GM12878 (cell line): ENCODE measurements at regions not wholly inside any gene's neighbourhood (a gene's known extent, or its start where the extent isn't known, plus 50 kb on each side); places are given as distances from the start of the nearest gene placed in this dataset.
"Not testable (repeated sequence)": the region's sequence is repeated elsewhere in the genome, so short reads cannot be mapped to it uniquely, and the experiment has no call there.

ENCODE experiments used
- ATAC-seq: fragments of 200-7000 bp; cut with Tn5 transposase; 3 replicates; pipeline ENCODE4 v1.9.1; 2020; ENCODE audit warnings: mild to moderate bottlenecking, moderate library complexity
- BruUV-seq: library from RNA; stranded (reverse); fragments of 400-500 nt; replicated peaks from 2 replicates; lab custom pipeline; 2021; lab: Mats Ljungman, UMichigan
- CTCF ChIA-PET: fragments of 300-600 bp; sonication (Branson Sonifier 250); formaldehyde crosslinking; extraction: SDS; loops from one replicate; lab custom pipeline; 2021; ENCODE audit warnings: inconsistent platforms; lab: Yijun Ruan, JAX
- POLR2A ChIA-PET: fragments of 350-600 bp; formaldehyde crosslinking; extraction: SDS; loops from one replicate; lab custom pipeline; 2021; ENCODE audit warnings: inconsistent platforms; lab: Charles Lee
- RAD21 ChIA-PET: fragments of 300-600 bp; sonication (Branson Sonifier 250); formaldehyde crosslinking; loops from one replicate; lab custom pipeline; 2023; ENCODE audit warnings: antibody characterized with exemption; ENCODE audit not compliant: unreplicated experiment; lab: Charles Lee
- SMC1A ChIA-PET: fragments of 300-600 bp; sonication (Branson Sonifier 250); formaldehyde crosslinking; loops from one replicate; lab custom pipeline; 2023; ENCODE audit not compliant: unreplicated experiment, uncharacterized antibody; lab: Charles Lee
- DNase-seq: peaks from one replicate; pipeline ENCODE4 v3.0.0-alpha.2; 2011; ENCODE audit warnings: low read depth, low spot score
- FAIRE-seq: peaks from 3 replicates; lab custom pipeline; 2011; peaks lifted over from hg19 to GRCh38; lab: Jason Lieb, UNC
- H2AFZ ChIP-seq: 2 replicates; pipeline ENCODE4 v1.6.0; 2011; ENCODE audit warnings: low read depth, low read length, control low read depth; ENCODE audit not compliant: control insufficient read depth
- H3K27ac ChIP-seq: 2 replicates; pipeline ENCODE4 v1.5.1; 2011; ENCODE audit warnings: control low read depth; ENCODE audit not compliant: control insufficient read depth, insufficient read depth
- H3K27me3 ChIP-seq, 2 experiments: replicated peaks in 1 of 2; 2 replicates each; pipeline versions ENCODE4 v1.6.0 to v1.6.1; 2011; ENCODE audit warnings: low read length in 1 of 2; ENCODE audit not compliant: control insufficient read depth in 2 of 2, insufficient read depth in 2 of 2
- H3K36me3 ChIP-seq, 2 experiments: 2 replicates each; pipeline ENCODE4 v1.5.1; 2011; ENCODE audit warnings: low read length in 1 of 2; ENCODE audit not compliant: control insufficient read depth in 2 of 2, insufficient read depth in 2 of 2
- H3K4me1 ChIP-seq: 2 replicates; pipeline ENCODE4 v1.6.1; 2011; ENCODE audit warnings: mild to moderate bottlenecking, low read length, moderate library complexity, mixed read lengths; ENCODE audit not compliant: control insufficient read depth, insufficient read depth
- H3K4me2 ChIP-seq: 2 replicates; pipeline ENCODE4 v1.6.0; 2011; ENCODE audit warnings: control low read depth; ENCODE audit not compliant: control insufficient read depth, insufficient read depth
- H3K4me3 ChIP-seq: fragments of 200-600 bp; sonication (generic); 2 replicates; pipeline ENCODE4 v1.5.1; 2016
- H3K79me2 ChIP-seq: 2 replicates; pipeline ENCODE4 v1.6.0; 2011; ENCODE audit warnings: low read length; ENCODE audit not compliant: control insufficient read depth, insufficient read depth
- H3K9ac ChIP-seq: 2 replicates; pipeline ENCODE4 v1.8.0; 2011; ENCODE audit warnings: low read length, control low read depth, mixed read lengths; ENCODE audit not compliant: control insufficient read depth, insufficient read depth
- H3K9me3 ChIP-seq: replicated peaks from 3 replicates; pipeline ENCODE4 v1.5.1; 2011; ENCODE audit warnings: mild to moderate bottlenecking, low read length; ENCODE audit not compliant: control insufficient read depth, insufficient read depth
- H4K20me1 ChIP-seq: 2 replicates; pipeline ENCODE4 v1.6.0; 2011; ENCODE audit not compliant: control insufficient read depth, insufficient read depth
- CTCF ChIP-seq, 3 experiments: IDR thresholded peaks in 2 of 3; conservative IDR thresholded peaks in 1 of 3; 2 replicates each; pipeline ENCODE4 v1.5.1; 2011; ENCODE audit warnings: low read depth in 3 of 3, low read length in 3 of 3, mild to moderate bottlenecking in 3 of 3, control low read depth in 2 of 3, moderate library complexity in 2 of 3, inconsistent platforms in 1 of 3, mixed read lengths in 1 of 3; ENCODE audit not compliant: control insufficient read depth in 2 of 3, insufficient read depth in 1 of 3; ENCODE audit errors: extremely low read depth in 1 of 3
- FOS ChIP-seq: IDR thresholded peaks from 3 replicates; pipeline ENCODE4 v1.6.1; 2011; ENCODE audit warnings: borderline replicate concordance; ENCODE audit not compliant: insufficient read length; ENCODE audit errors: extremely low read depth
- NR2C2 ChIP-seq: IDR thresholded peaks from 2 replicates; pipeline ENCODE4 v1.6.1; 2011; ENCODE audit warnings: borderline replicate concordance, low read depth; ENCODE audit not compliant: control insufficient read depth, insufficient read length
- RBBP5 ChIP-seq: fragments of 200-600 bp; sonication (generic); conservative IDR thresholded peaks from 2 replicates; pipeline ENCODE4 v1.6.1; 2016
- ZNF217 ChIP-seq: fragments of 450-650 bp; IDR thresholded peaks from 2 replicates; pipeline ENCODE4 v1.6.1; 2017; ENCODE audit warnings: antibody characterized with exemption, mild to moderate bottlenecking
- WGBS: methylation state at CpG from one replicate; pipeline ENCODE4 v1.1.6; 2016; ENCODE audit warnings: low lambda C conversion rate; ENCODE audit not compliant: insufficient replicate concordance, insufficient coverage; ENCODE audit errors: missing lambda C conversion rate; 5-methylcytosine and 5-hydroxymethylcytosine counted together
- in situ Hi-C: fragments of 300-500 bp; cut with MboI; formaldehyde crosslinking; loops from 9 replicates; pipeline ENCODE4 v1.14.3; 2018; ENCODE audit warnings: mixed read lengths
- intact Hi-C: fragments of 100-400 bp; cut with micrococcal nuclease; formaldehyde crosslinking; loops from one replicate; pipeline ENCODE4 v1.14.2; 2022; ENCODE audit not compliant: unreplicated experiment

- BruUV-seq: no TSS peak
- Histone ChIP-seq H3K27me3 (no peaks in the 10 kb centered on the region; a peak in 1 of 4 replicates), H3K36me3 (no peaks in the 10 kb centered on the region), H2AFZ (no peak overlapping the region), H3K27ac (no peak overlapping the region), H3K9me3 (no peaks in the 10 kb centered on the region; the same call in 2 of the 3 replicates), H4K20me1 (no peaks in the 10 kb centered on the region), H3K9ac (no peak overlapping the region), H3K4me1 (no peaks in the 10 kb centered on the region; the same call in 1 of the 2 replicates), H3K79me2 (no peaks in the 10 kb centered on the region), H3K4me3 (no peak overlapping the region), H3K4me2 (no peak overlapping the region)
- WGBS: 0% methylated on average over 1 of the region's 1 CpG
- DNase-seq (no peak), FAIRE-seq (no peak), ATAC-seq (no peak; the same call in 2 of the 3 replicates)
- RAD21 ChIA-PET: interaction anchor here (3.3 kb wide), 1 partner anchor 14 kb away, joined by 10 read pairs; no protein-coding TSS in a partner anchor
- intact Hi-C loops (no loop called here), in situ Hi-C loops (loop anchor here (25.0 kb wide), 1 partner anchor 482 kb away; no protein-coding TSS in a partner anchor)
- POLR2A ChIA-PET: no interaction called here
- SMC1A ChIA-PET: interaction anchor here (0.6 to 1.6 kb wide), 2 partner anchors 15 to 380 kb away, joined by 3 to 5 read pairs; no protein-coding TSS in a partner anchor
- CTCF ChIA-PET: interaction anchor here (1.0 to 3.9 kb wide), 10 partner anchors 10 to 474 kb away, joined by 3 to 45 read pairs (median 7); no protein-coding TSS in a partner anchor
- TF ChIP-seq FOS (no peak), ZNF217 (no peak), RBBP5 (no peak), NR2C2 (no peak), CTCF (IDR thresholded peaks at IDR 0.05 in 2 of 3, conservative IDR thresholded peaks at IDR 0.05 in 1 of 3; ENCODE audit: control insufficient read depth in 2 of 3, extremely low read depth in 1 of 3, insufficient read depth in 1 of 3, low read depth in 3 of 3, low read length in 3 of 3) (no peak)
Measured at GRCh38 chr14:106294324-106294723, 767.9 kb downstream of the TMEM121 start.

GRCh38 chr14:106300951-106301510 is 774.6 kb downstream of the TMEM121 start:
- H3K27ac ChIP-seq, H3K4me2 ChIP-seq, DNase-seq, ATAC-seq, H3K27me3 ChIP-seq, H3K4me1 ChIP-seq, H3K9me3 ChIP-seq, H2AFZ ChIP-seq, FAIRE-seq, RAD21 ChIA-PET, POLR2A ChIA-PET, BruUV-seq, H3K4me3 ChIP-seq, H3K79me2 ChIP-seq, H3K9ac ChIP-seq, H3K36me3 ChIP-seq, SMC1A ChIA-PET, H4K20me1 ChIP-seq: not testable (repeated sequence)
- intact Hi-C loops: loop anchor here (10.0 kb wide), 1 partner anchor 746 kb away; no protein-coding TSS in a partner anchor
- CTCF ChIA-PET: interaction anchor here (3.4 kb wide), 1 partner anchor 116 kb away, joined by 13 read pairs; no protein-coding TSS in a partner anchor
- in situ Hi-C loops: loop anchor here (10.0 kb wide), 1 partner anchor 626 kb away; no protein-coding TSS in a partner anchor
- 34% methylated on average over 2 of the region's 2 CpGs for WGBS

- H3K4me1 ChIP-seq, H4K20me1 ChIP-seq, H3K27ac ChIP-seq, BruUV-seq, H3K4me2 ChIP-seq, H3K4me3 ChIP-seq, H3K27me3 ChIP-seq, H3K79me2 ChIP-seq, H3K36me3 ChIP-seq, H3K9me3 ChIP-seq, ATAC-seq, RAD21 ChIA-PET, POLR2A ChIA-PET, FAIRE-seq, H3K9ac ChIP-seq, DNase-seq, H2AFZ ChIP-seq: not testable (repeated sequence)
- CTCF ChIA-PET: interaction anchor here (3.4 kb wide), 1 partner anchor 115 kb away, joined by 13 read pairs; no protein-coding TSS in a partner anchor
- 0% methylated on average over 4 of the region's 4 CpGs for WGBS
- intact Hi-C loops: loop anchor here (10.0 kb wide), 1 partner anchor 747 kb away; no protein-coding TSS in a partner anchor
- in situ Hi-C loops: loop anchor here (10.0 kb wide), 1 partner anchor 627 kb away; no protein-coding TSS in a partner anchor
- SMC1A ChIA-PET: interaction anchor here (1.7 kb wide), 1 partner anchor 72 kb away, joined by 6 read pairs; no protein-coding TSS in a partner anchor
Measured at GRCh38 chr14:106301609-106302008, 775.2 kb downstream of the TMEM121 start.
